ENCODE measurements at regions not wholly inside any gene's neighbourhood (a gene's known extent, or its start where the extent isn't known, plus 50 kb on each side); places are given as distances from the start of the nearest gene placed in this dataset.

DNA sequence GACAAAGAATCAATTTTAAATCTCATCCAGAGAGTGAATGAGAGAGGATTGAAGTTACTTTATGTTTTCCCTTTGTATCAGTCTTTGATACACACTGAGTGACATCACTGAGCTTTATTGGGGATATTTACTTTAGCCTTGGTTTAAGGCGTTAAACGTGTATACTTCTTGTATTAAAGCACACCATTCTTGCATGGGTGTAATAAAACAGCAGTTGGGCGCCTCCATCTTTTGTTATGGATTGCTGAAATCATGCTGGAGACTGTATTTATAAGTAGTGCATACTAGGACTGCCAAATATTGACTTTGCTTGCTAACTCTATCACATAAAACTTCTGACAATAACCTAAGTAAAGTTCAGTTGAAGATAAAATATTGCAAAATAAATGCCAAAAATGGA, 1755.8 kb upstream of the WWC1 start:
- TF ChIP-seq, protein P1, sequence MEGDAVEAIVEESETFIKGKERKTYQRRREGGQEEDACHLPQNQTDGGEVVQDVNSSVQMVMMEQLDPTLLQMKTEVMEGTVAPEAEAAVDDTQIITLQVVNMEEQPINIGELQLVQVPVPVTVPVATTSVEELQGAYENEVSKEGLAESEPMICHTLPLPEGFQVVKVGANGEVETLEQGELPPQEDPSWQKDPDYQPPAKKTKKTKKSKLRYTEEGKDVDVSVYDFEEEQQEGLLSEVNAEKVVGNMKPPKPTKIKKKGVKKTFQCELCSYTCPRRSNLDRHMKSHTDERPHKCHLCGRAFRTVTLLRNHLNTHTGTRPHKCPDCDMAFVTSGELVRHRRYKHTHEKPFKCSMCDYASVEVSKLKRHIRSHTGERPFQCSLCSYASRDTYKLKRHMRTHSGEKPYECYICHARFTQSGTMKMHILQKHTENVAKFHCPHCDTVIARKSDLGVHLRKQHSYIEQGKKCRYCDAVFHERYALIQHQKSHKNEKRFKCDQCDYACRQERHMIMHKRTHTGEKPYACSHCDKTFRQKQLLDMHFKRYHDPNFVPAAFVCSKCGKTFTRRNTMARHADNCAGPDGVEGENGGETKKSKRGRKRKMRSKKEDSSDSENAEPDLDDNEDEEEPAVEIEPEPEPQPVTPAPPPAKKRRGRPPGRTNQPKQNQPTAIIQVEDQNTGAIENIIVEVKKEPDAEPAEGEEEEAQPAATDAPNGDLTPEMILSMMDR (IDR thresholded peaks at IDR 0.05; ENCODE audit: unreplicated experiment) = no peak
- Mint-ChIP-seq H3K9me3 (ENCODE audit: low read depth) (no peaks in the 10 kb centered on the region), H3K27ac (no peak overlapping the region), H3K4me3 (ENCODE audit: low read depth) (no peak overlapping the region), H3K36me3 (ENCODE audit: insufficient read depth) (no peaks in the 10 kb centered on the region), H3K4me1 (ENCODE audit: low read depth) (peaks cover 2% of the 10 kb centered on the region), H3K27me3 (no peaks in the 10 kb centered on the region)
- DNase-seq (ENCODE audit: low spot score, unreplicated experiment) = no peak

DNA sequence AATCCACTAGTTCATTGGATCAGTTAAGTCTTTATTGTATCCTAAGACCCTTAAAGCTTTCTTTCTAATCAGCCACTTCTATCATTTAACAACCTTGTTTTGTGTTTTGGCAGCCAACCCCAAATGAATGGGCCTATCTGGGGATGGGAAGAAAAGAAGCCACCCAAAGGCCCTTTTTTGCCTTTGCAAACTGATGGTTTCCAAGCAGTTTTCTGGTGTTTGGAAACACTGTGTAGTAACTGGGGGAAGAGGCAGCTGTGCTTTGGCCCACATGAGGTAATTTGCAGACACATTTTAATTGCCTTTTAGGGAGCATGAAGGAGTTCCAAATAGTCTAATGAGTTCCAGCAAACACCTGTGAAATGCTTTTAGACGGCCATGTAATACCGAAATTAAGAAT, 1751.3 kb upstream of the WWC1 start:
- Mint-ChIP-seq H3K4me3 (ENCODE audit: low read depth) (no peak overlapping the region), H3K27me3 (no peaks in the 10 kb centered on the region), H3K36me3 (ENCODE audit: insufficient read depth) (no peaks in the 10 kb centered on the region), H3K9me3 (ENCODE audit: low read depth) (no peaks in the 10 kb centered on the region), H3K4me1 (ENCODE audit: low read depth) (peaks cover 2% of the 10 kb centered on the region), H3K27ac (no peak overlapping the region)
- no peak for DNase-seq (ENCODE audit: low spot score, unreplicated experiment)
- TF ChIP-seq, protein P1 (IDR thresholded peaks at IDR 0.05; ENCODE audit: unreplicated experiment) = no peak

DNA sequence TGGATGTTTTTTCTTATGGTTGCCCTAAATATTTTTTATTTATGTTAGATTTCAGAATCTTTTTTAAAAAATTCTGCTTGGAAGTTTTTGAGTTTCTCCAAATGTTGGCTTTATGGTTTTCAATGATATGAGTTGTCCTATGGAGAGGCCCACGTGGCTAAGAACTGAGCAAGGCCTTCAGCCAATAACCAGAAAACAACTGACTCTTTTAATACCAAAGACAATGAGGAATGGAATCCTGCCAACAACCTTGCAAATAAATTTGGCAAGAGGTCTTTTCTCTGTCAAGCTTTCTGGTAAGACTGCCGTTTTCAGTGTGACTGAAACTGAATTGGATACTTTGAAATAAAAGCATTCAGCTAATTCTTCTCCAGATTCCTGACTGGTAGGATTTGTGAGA, 1740.1 kb upstream of the WWC1 start:
- H3K36me3 Mint-ChIP-seq (ENCODE audit: insufficient read depth) = no peaks in the 10 kb centered on the region
- H3K9me3 Mint-ChIP-seq (ENCODE audit: low read depth) = no peaks in the 10 kb centered on the region
- no peak overlapping the region for H3K4me3 Mint-ChIP-seq (ENCODE audit: low read depth)
- no peaks in the 10 kb centered on the region for H3K4me1 Mint-ChIP-seq (ENCODE audit: low read depth)
- H3K27ac Mint-ChIP-seq = no peak overlapping the region
- TF ChIP-seq, protein P1 (IDR thresholded peaks at IDR 0.05; ENCODE audit: unreplicated experiment) = no peak
- DNase-seq (ENCODE audit: low spot score, unreplicated experiment) = no peak
- H3K27me3 Mint-ChIP-seq = no peaks in the 10 kb centered on the region

DNA sequence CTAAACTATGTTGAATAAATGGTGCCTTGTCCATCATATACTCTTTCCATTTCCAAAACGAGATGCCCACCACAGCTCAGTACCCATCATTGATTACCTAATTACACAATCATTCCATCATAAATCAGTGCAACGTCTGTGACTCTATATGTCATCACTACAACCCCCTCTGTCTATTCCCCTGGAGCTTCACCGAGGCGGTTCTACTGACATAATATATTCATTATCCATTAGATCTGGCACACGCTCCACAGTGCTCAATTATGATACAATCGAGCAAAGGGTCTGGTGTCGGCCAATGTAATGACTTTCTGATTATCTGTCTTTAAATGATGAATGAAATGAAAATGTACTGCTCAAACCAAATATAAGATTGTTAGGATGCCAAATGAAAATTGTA, 1737.7 kb upstream of the WWC1 start:
- no peaks in the 10 kb centered on the region for H3K36me3 Mint-ChIP-seq (ENCODE audit: insufficient read depth)
- no peaks in the 10 kb centered on the region for H3K27me3 Mint-ChIP-seq
- no peaks in the 10 kb centered on the region for H3K9me3 Mint-ChIP-seq (ENCODE audit: low read depth)
- TF ChIP-seq, protein P1 (IDR thresholded peaks at IDR 0.05; ENCODE audit: unreplicated experiment) = no peak
- no peak for DNase-seq (ENCODE audit: low spot score, unreplicated experiment)
- no peaks in the 10 kb centered on the region for H3K4me1 Mint-ChIP-seq (ENCODE audit: low read depth)
- no peak overlapping the region for H3K27ac Mint-ChIP-seq
- no peak overlapping the region for H3K4me3 Mint-ChIP-seq (ENCODE audit: low read depth)

DNA sequence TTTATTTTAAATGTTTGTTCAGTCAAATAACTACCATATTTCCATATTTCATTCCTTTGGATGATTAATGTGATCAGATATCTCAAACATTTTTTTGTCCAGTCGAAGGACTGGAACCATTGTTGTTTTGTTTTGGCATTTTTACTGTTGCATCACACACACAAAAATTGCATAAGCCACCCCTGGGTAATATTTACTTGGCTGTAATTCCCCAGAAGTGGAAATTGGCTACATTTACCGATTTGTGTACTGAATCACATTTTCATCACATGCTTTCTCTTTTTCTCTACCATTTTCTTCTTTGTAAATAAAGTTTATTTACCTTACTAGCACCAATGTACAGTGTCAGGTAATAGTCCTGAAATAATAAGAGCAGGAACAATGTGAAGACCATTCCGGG, 1729.7 kb upstream of the WWC1 start:
- peaks cover 1% of the 10 kb centered on the region for H3K4me1 Mint-ChIP-seq (ENCODE audit: low read depth)
- no peaks in the 10 kb centered on the region for H3K27me3 Mint-ChIP-seq
- peaks cover 13% of the 10 kb centered on the region for H3K9me3 Mint-ChIP-seq (ENCODE audit: low read depth)
- H3K36me3 Mint-ChIP-seq (ENCODE audit: insufficient read depth) = peaks cover 1% of the 10 kb centered on the region
- H3K27ac Mint-ChIP-seq = no peak overlapping the region
- no peak overlapping the region for H3K4me3 Mint-ChIP-seq (ENCODE audit: low read depth)
- TF ChIP-seq, protein P1 (IDR thresholded peaks at IDR 0.05; ENCODE audit: unreplicated experiment) = no peak
- no peak for DNase-seq (ENCODE audit: low spot score, unreplicated experiment)
